Fibroblast of lung (primary cell): ENCODE measurements at regions not wholly inside any gene's neighbourhood (a gene's known extent, or its start where the extent isn't known, plus 50 kb on each side); places are given as distances from the start of the nearest gene placed in this dataset.

Source experiments
- EZH2 ChIP-seq: IDR thresholded peaks from 2 replicates; pipeline ENCODE4 v1.5.1; 2012; ENCODE audit warnings: low read length, control low read depth, mild to moderate bottlenecking; ENCODE audit errors: missing control alignments
- TF ChIP-seq, protein P1 (sequence below), 2 donors: IDR thresholded peaks in 1 of 2; conservative IDR thresholded peaks in 1 of 2; 1 replicate in 1 of 2; 2 replicates in 1 of 2; pipeline ENCODE4 v1.5.1; 2011 to 2012; ENCODE audit warnings: low read length in 2 of 2, control low read depth in 1 of 2, inconsistent platforms in 1 of 2, low read depth in 1 of 2, mild to moderate bottlenecking in 1 of 2

- TF ChIP-seq, protein P1, sequence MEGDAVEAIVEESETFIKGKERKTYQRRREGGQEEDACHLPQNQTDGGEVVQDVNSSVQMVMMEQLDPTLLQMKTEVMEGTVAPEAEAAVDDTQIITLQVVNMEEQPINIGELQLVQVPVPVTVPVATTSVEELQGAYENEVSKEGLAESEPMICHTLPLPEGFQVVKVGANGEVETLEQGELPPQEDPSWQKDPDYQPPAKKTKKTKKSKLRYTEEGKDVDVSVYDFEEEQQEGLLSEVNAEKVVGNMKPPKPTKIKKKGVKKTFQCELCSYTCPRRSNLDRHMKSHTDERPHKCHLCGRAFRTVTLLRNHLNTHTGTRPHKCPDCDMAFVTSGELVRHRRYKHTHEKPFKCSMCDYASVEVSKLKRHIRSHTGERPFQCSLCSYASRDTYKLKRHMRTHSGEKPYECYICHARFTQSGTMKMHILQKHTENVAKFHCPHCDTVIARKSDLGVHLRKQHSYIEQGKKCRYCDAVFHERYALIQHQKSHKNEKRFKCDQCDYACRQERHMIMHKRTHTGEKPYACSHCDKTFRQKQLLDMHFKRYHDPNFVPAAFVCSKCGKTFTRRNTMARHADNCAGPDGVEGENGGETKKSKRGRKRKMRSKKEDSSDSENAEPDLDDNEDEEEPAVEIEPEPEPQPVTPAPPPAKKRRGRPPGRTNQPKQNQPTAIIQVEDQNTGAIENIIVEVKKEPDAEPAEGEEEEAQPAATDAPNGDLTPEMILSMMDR (conservative IDR thresholded peaks at IDR 0.05 in 1 of 2, IDR thresholded peaks at IDR 0.05 in 1 of 2; ENCODE audit: low read depth in 1 of 2, low read length in 2 of 2), result no peak
- no peak for TF ChIP-seq EZH2
These were observed 136.3 kb downstream of the SPRY2 start for GRCh38 chr13:80204642-80205041.
